GM19324 (cell line): ENCODE measurements at regions not wholly inside any gene's neighbourhood (a gene's known extent, or its start where the extent isn't known, plus 50 kb on each side); places are given as distances from the start of the nearest gene placed in this dataset.
"Not testable (repeated sequence)": the region's sequence is repeated elsewhere in the genome, so short reads cannot be mapped to it uniquely, and the experiment has no call there.

Source experiments
- ATAC-seq: cut with Tn5 transposase; IDR thresholded peaks from one replicate; pipeline ENCODE4 v1.9.1; 2021; ENCODE audit warnings: mild to moderate bottlenecking, moderate library complexity; ENCODE audit not compliant: unreplicated experiment, low FRiP score

DNA sequence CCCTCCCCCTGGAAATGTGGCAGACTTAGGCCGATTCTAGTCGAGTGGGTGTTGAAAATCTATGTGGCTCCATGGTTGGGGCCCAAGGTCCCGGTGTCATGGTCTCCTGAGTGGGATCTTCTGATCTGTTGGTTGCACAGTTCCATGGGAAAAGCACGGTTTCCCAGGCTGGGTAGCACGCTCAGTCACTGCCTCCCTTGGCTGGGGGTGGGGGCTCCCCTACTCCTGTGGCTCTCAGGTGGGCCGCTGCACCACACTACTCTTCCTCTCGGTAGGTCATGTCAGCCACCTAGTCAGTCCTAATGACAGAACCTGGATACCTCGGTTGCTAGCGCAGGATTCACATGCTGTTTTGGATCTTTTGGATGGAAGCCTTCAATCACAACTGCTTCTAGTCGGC lies 247.0 kb downstream of the SPRY2 start:
- ATAC-seq: no peak

DNA sequence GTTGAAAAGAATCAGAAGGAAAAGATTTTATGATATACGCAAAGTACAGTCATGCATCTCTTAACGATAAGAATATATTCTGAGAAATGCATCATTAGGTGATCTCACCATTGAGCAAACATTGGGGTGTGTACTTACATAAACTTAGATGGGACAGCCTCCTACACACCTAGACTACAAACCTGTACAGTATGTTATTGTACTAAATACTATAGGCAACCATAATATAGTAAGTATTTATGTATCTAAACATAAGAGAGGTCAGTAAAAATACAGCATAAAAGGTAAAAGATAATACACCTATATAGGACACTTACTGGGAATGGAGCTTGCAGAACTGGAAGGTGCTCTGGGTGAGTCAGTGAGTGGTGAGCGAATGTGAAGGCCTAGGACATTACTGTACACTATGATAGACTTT lies 254.6 kb downstream of the SPRY2 start:
- ATAC-seq: no peak

- ATAC-seq: no peak
Measured at GRCh38 chr13:80083853-80084676, 256.9 kb downstream of the SPRY2 start.

GRCh38 chr13:80083081-80083852 lies 257.7 kb downstream of the SPRY2 start:
- ATAC-seq: no peak

- no peak for ATAC-seq
Measured at GRCh38 chr13:80082396-80083080, 258.4 kb downstream of the SPRY2 start.

- ATAC-seq: no peak
Measured at GRCh38 chr13:80074811-80075210, 266.1 kb downstream of the SPRY2 start.

- no peak for ATAC-seq
Measured at GRCh38 chr13:80074143-80074752, 266.7 kb downstream of the SPRY2 start.

DNA sequence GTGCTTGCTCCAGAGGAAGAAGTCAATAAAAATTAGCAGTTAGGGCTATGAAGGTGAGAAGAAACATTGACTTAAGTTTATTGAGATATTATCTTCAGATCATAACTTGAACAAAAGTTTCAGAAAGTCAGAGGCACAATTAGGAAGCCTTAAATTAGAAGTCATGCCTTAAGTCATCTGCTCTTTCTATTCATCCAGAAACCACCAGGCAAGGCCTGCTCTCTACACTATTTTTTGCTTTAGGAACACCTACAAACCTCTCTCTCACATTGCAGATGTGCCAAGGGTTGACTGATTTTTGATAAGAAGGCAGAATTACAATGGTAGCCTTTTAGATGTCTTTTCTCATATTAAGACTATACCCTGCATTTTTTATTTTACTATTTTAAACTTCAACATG lies 268.7 kb downstream of the SPRY2 start:
- no peak for ATAC-seq

- ATAC-seq: no peak
Measured at GRCh38 chr13:80070024-80070703, 270.8 kb downstream of the SPRY2 start.

- no peak for ATAC-seq
Measured at GRCh38 chr13:80069374-80069773, 271.6 kb downstream of the SPRY2 start.

GRCh38 chr13:80065996-80066395 lies 274.9 kb downstream of the SPRY2 start:
- ATAC-seq: no peak

- not testable (repeated sequence) for ATAC-seq
Measured at GRCh38 chr13:80062416-80062815, 278.5 kb downstream of the SPRY2 start.

- no peak for ATAC-seq
Measured at GRCh38 chr13:80059789-80060188, 281.1 kb downstream of the SPRY2 start.

- ATAC-seq: no peak
Measured at GRCh38 chr13:80058626-80059025, 282.3 kb downstream of the SPRY2 start.

GRCh38 chr13:80055847-80056246 lies 285.1 kb downstream of the SPRY2 start:
- ATAC-seq: no peak

DNA sequence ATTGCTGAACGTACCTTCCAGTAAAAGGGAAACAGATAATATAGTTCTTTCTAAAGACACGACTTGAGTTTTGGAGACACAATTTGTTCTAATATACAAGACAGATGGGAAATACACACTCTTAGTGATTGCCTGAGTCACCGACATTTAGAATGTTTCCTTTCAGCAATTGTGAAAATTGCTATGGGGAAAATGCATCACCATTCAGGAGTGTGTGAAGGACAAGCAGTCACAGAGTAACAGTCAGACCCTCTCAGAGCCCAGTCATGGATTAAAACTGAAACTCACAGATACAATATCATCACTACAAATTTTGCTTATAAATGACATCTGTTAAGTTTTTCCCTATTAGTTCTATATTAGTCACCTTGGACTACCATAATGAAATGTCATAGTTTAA lies 286.1 kb downstream of the SPRY2 start:
- ATAC-seq: no peak

GRCh38 chr13:80052286-80052685 lies 288.6 kb downstream of the SPRY2 start:
- ATAC-seq: no peak

GRCh38 chr13:80050252-80050651 lies 290.7 kb downstream of the SPRY2 start:
- ATAC-seq: no peak

DNA sequence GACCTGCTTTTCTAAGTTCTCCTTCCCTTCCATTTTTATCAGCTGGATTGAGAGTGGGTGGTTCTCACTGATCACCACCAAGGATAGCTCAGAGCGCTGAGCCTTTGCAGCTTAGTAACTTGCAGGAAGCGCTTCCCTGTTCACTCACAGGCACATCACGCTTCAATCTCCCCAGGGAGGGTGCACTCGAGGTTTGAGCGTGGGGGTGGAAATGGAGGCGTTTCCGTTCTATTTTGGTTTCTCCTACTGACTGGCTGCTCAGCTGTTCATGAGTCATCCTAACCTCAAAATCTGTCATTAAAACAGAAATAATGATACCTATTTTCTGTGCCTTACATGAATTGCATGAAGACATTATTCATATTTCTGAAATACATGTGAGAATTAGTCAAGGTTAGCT lies 292.1 kb downstream of the SPRY2 start:
- ATAC-seq: peak; percentile 96

- no peak for ATAC-seq
Measured at GRCh38 chr13:80048030-80048429, 292.9 kb downstream of the SPRY2 start.
